ENCODE measurements at regions not wholly inside any gene's neighbourhood (a gene's known extent, or its start where the extent isn't known, plus 50 kb on each side); places are given as distances from the start of the nearest gene placed in this dataset.

- H3K4me3 Mint-ChIP-seq, result no peak overlapping the region
- Histone ChIP-seq H3K4me1 (ENCODE audit: insufficient read depth) (peaks cover 37% of the 10 kb centered on the region), H3K27me3 (ENCODE audit: insufficient read depth) (no peaks in the 10 kb centered on the region), H3K4me2 (no peak overlapping the region), H3K4me3 (no peak overlapping the region), H3K36me3 (ENCODE audit: insufficient read depth) (no peaks in the 10 kb centered on the region), H3K27ac (ENCODE audit: low read depth) (no peak overlapping the region), H3F3A (replicated peaks; ENCODE audit: low read depth) (no peaks in the 10 kb centered on the region), H3K79me2 (replicated peaks; ENCODE audit: insufficient read depth) (no peaks in the 10 kb centered on the region), H3K9me2 (ENCODE audit: insufficient read depth) (no peaks in the 10 kb centered on the region; the same call in 1 of the 2 replicates), H2AFZ (peak overlapping the region; percentile 54; the same call in 1 of the 2 replicates), H4K20me1 (replicated peaks; ENCODE audit: insufficient read depth) (no peaks in the 10 kb centered on the region)
- no peaks in the 10 kb centered on the region for H3K9me3 Mint-ChIP-seq
- H3K27ac Mint-ChIP-seq, result no peak overlapping the region
- no peak for TF ChIP-seq ZNF114 (CRISPR knock-in tag; IDR thresholded peaks at IDR 0.05)
- TF ChIP-seq, protein P1, sequence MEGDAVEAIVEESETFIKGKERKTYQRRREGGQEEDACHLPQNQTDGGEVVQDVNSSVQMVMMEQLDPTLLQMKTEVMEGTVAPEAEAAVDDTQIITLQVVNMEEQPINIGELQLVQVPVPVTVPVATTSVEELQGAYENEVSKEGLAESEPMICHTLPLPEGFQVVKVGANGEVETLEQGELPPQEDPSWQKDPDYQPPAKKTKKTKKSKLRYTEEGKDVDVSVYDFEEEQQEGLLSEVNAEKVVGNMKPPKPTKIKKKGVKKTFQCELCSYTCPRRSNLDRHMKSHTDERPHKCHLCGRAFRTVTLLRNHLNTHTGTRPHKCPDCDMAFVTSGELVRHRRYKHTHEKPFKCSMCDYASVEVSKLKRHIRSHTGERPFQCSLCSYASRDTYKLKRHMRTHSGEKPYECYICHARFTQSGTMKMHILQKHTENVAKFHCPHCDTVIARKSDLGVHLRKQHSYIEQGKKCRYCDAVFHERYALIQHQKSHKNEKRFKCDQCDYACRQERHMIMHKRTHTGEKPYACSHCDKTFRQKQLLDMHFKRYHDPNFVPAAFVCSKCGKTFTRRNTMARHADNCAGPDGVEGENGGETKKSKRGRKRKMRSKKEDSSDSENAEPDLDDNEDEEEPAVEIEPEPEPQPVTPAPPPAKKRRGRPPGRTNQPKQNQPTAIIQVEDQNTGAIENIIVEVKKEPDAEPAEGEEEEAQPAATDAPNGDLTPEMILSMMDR (conservative IDR thresholded peaks at IDR 0.05; ENCODE audit: low read depth in 2 of 2), result no peak
- TF ChIP-seq JUNB (IDR thresholded peaks at IDR 0.05; ENCODE audit: unreplicated experiment), result no peak
- no peak for TF ChIP-seq CREB1 (CRISPR knock-in tag; IDR thresholded peaks at IDR 0.05; ENCODE audit: low read depth)
- no peak for TF ChIP-seq STAT1 (IDR thresholded peaks at IDR 0.05; ENCODE audit: unreplicated experiment)
- TF ChIP-seq, protein P2, sequence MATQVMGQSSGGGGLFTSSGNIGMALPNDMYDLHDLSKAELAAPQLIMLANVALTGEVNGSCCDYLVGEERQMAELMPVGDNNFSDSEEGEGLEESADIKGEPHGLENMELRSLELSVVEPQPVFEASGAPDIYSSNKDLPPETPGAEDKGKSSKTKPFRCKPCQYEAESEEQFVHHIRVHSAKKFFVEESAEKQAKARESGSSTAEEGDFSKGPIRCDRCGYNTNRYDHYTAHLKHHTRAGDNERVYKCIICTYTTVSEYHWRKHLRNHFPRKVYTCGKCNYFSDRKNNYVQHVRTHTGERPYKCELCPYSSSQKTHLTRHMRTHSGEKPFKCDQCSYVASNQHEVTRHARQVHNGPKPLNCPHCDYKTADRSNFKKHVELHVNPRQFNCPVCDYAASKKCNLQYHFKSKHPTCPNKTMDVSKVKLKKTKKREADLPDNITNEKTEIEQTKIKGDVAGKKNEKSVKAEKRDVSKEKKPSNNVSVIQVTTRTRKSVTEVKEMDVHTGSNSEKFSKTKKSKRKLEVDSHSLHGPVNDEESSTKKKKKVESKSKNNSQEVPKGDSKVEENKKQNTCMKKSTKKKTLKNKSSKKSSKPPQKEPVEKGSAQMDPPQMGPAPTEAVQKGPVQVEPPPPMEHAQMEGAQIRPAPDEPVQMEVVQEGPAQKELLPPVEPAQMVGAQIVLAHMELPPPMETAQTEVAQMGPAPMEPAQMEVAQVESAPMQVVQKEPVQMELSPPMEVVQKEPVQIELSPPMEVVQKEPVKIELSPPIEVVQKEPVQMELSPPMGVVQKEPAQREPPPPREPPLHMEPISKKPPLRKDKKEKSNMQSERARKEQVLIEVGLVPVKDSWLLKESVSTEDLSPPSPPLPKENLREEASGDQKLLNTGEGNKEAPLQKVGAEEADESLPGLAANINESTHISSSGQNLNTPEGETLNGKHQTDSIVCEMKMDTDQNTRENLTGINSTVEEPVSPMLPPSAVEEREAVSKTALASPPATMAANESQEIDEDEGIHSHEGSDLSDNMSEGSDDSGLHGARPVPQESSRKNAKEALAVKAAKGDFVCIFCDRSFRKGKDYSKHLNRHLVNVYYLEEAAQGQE (IDR thresholded peaks at IDR 0.05; ENCODE audit: unreplicated experiment), result no peak
- TF ChIP-seq EZH2phosphoT487 (IDR thresholded peaks at IDR 0.05; ENCODE audit: unreplicated experiment), result no peak
- no peak for TF ChIP-seq ZNF331 (CRISPR knock-in tag; IDR thresholded peaks at IDR 0.05; ENCODE audit: low read depth)
- ATAC-seq (no peak; the same call in 2 of the 3 replicates), DNase-seq (ENCODE audit: low spot score) (no peak)
- H3K36me3 Mint-ChIP-seq (ENCODE audit: low read depth), result no peaks in the 10 kb centered on the region
- H3K27me3 Mint-ChIP-seq (ENCODE audit: insufficient read depth, low read depth, poor library complexity), result no peaks in the 10 kb centered on the region
- H3K4me1 Mint-ChIP-seq, result peaks cover 36% of the 10 kb centered on the region
These were observed 144.9 kb upstream of the CDH6 start for GRCh38 chr5:31048282-31049270.

DNA sequence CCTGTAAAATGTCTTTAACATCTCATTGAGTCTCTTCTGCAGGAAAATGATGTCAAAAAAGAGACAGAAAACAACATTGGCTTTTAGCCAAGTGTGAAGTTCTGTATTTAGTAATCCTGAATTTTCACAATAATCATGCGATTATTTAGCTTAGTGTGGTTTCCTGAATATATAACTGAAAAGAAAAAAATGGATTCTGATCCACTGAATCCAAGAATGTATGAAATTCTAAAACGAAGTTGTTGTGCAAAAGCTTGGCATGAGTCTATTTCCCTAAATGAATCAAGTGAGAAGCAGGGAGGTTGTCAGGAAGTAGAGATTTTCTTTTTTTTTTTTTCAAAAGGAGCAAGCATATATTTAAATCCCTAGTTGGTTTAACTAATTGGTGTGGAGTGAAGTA is 145.9 kb upstream of the CDH6 start:
- Histone ChIP-seq H3K27ac (ENCODE audit: low read depth) (no peak overlapping the region), H3K36me3 (ENCODE audit: insufficient read depth) (no peaks in the 10 kb centered on the region), H3F3A (replicated peaks; ENCODE audit: low read depth) (no peaks in the 10 kb centered on the region), H2AFZ (no peak overlapping the region), H4K20me1 (replicated peaks; ENCODE audit: insufficient read depth) (no peaks in the 10 kb centered on the region), H3K4me3 (no peak overlapping the region), H3K4me1 (ENCODE audit: insufficient read depth) (peaks cover 37% of the 10 kb centered on the region), H3K27me3 (ENCODE audit: insufficient read depth) (no peaks in the 10 kb centered on the region), H3K79me2 (replicated peaks; ENCODE audit: insufficient read depth) (no peaks in the 10 kb centered on the region), H3K4me2 (no peak overlapping the region), H3K9me2 (ENCODE audit: insufficient read depth) (no peaks in the 10 kb centered on the region)
- H3K36me3 Mint-ChIP-seq (ENCODE audit: low read depth), result no peaks in the 10 kb centered on the region
- H3K4me1 Mint-ChIP-seq, result peaks cover 36% of the 10 kb centered on the region
- no peak overlapping the region for H3K4me3 Mint-ChIP-seq
- no peaks in the 10 kb centered on the region for H3K9me3 Mint-ChIP-seq
- ATAC-seq (no peak), DNase-seq (ENCODE audit: low spot score) (no peak)
- no peaks in the 10 kb centered on the region for H3K27me3 Mint-ChIP-seq (ENCODE audit: insufficient read depth, low read depth, poor library complexity)
- H3K27ac Mint-ChIP-seq, result no peak overlapping the region
- TF ChIP-seq, protein P2 (IDR thresholded peaks at IDR 0.05; ENCODE audit: unreplicated experiment), result no peak
- TF ChIP-seq ZNF331 (CRISPR knock-in tag; IDR thresholded peaks at IDR 0.05; ENCODE audit: low read depth), result no peak

Data from GM23338 (cell line).